Lung (tissue), 11 donors: ENCODE measurements at regions not wholly inside any gene's neighbourhood (a gene's known extent, or its start where the extent isn't known, plus 50 kb on each side); places are given as distances from the start of the nearest gene placed in this dataset.

ENCODE experiments used
- ATAC-seq: fragments of 200-7000 bp; cut with Tn5 transposase; one replicate; pipeline ENCODE4 v1.9.1; 2020; ENCODE audit warnings: moderate number of reproducible peaks; ENCODE audit not compliant: insufficient read depth, low FRiP score
- DNase-seq, 3 donors: peaks; one replicate each; pipeline ENCODE4 v3.0.0-alpha.2; 2013 to 2017
- H3K27ac ChIP-seq, 2 donors: one replicate each; pipeline ENCODE4 v1.5.1; 2013; ENCODE audit warnings: mild to moderate bottlenecking in 2 of 2, moderate library complexity in 2 of 2, control low read depth in 1 of 2, inconsistent platforms in 1 of 2, low read depth in 1 of 2, low read length in 1 of 2
- H3K27me3 ChIP-seq, 3 donors: one replicate each; pipeline ENCODE4 v1.5.1; 2013; ENCODE audit warnings: low read length in 2 of 3; ENCODE audit not compliant: control insufficient read depth in 3 of 3, insufficient read depth in 3 of 3
- H3K36me3 ChIP-seq, 4 donors: one replicate each; pipeline ENCODE4 v1.5.1; 2013; ENCODE audit warnings: low read length in 4 of 4, mild to moderate bottlenecking in 1 of 4, moderate library complexity in 1 of 4; ENCODE audit not compliant: control insufficient read depth in 4 of 4, insufficient read depth in 4 of 4
- H3K4me1 ChIP-seq, 5 donors: one replicate each; pipeline ENCODE4 v1.5.1; 2013; ENCODE audit warnings: low read length in 5 of 5, mild to moderate bottlenecking in 2 of 5, moderate library complexity in 1 of 5; ENCODE audit not compliant: control insufficient read depth in 5 of 5, insufficient read depth in 5 of 5
- H3K4me3 ChIP-seq: one replicate; pipeline ENCODE4 v1.5.1; 2013; ENCODE audit warnings: mild to moderate bottlenecking, control low read depth, moderate library complexity
- H3K9ac ChIP-seq, 2 donors: one replicate each; pipeline ENCODE4 v1.5.1; 2013; ENCODE audit warnings: low read length in 2 of 2, control low read depth in 1 of 2; ENCODE audit not compliant: insufficient read depth in 1 of 2
- H3K9me3 ChIP-seq, 4 donors: one replicate each; pipeline ENCODE4 v1.5.1; 2013; ENCODE audit warnings: low read length in 3 of 4, mild to moderate bottlenecking in 1 of 4, moderate library complexity in 1 of 4; ENCODE audit not compliant: control insufficient read depth in 4 of 4, insufficient read depth in 3 of 4
- WGBS, 2 donors: extraction: QIAGEN DNeasy Blood & Tissue Kit; methylation state at CpG; one replicate each; pipeline ENCODE4 v1.1.7; 2013; 5-methylcytosine and 5-hydroxymethylcytosine counted together
- TF ChIP-seq, protein P1 (sequence below): IDR thresholded peaks from 2 replicates; pipeline ENCODE4 v1.5.1; 2012; ENCODE audit warnings: mild to moderate bottlenecking; ENCODE audit errors: control extremely low read depth, extremely low read depth
- donor health status: control.
- donor health status: control.
- donor health status: Bipolar disorder and iron deficiency.
- donor health status: healthy.
- donor health status: DM: yes; HTN: yes; CAD: no.

- no peak overlapping the region for H3K9ac ChIP-seq
- H3K4me3 ChIP-seq = no peak overlapping the region
- no peaks in the 10 kb centered on the region for H3K9me3 ChIP-seq
- no peak for DNase-seq
- 89 to 94% methylated on average over 2 of the region's 2 CpGs for WGBS, 2 donors
- H3K4me1 ChIP-seq = peaks cover 0 to 6% (median 0%) of the 10 kb centered on the region in 5 donors
- no peak for ATAC-seq
- no peak overlapping the region for H3K27ac ChIP-seq
- TF ChIP-seq, protein P1, sequence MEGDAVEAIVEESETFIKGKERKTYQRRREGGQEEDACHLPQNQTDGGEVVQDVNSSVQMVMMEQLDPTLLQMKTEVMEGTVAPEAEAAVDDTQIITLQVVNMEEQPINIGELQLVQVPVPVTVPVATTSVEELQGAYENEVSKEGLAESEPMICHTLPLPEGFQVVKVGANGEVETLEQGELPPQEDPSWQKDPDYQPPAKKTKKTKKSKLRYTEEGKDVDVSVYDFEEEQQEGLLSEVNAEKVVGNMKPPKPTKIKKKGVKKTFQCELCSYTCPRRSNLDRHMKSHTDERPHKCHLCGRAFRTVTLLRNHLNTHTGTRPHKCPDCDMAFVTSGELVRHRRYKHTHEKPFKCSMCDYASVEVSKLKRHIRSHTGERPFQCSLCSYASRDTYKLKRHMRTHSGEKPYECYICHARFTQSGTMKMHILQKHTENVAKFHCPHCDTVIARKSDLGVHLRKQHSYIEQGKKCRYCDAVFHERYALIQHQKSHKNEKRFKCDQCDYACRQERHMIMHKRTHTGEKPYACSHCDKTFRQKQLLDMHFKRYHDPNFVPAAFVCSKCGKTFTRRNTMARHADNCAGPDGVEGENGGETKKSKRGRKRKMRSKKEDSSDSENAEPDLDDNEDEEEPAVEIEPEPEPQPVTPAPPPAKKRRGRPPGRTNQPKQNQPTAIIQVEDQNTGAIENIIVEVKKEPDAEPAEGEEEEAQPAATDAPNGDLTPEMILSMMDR = no peak
- no peaks in the 10 kb centered on the region for H3K27me3 ChIP-seq
- H3K36me3 ChIP-seq = no peaks in the 10 kb centered on the region
Measured at GRCh38 chr4:155612074-155612473, 54.6 kb upstream of the GUCY1A1 start.

DNA sequence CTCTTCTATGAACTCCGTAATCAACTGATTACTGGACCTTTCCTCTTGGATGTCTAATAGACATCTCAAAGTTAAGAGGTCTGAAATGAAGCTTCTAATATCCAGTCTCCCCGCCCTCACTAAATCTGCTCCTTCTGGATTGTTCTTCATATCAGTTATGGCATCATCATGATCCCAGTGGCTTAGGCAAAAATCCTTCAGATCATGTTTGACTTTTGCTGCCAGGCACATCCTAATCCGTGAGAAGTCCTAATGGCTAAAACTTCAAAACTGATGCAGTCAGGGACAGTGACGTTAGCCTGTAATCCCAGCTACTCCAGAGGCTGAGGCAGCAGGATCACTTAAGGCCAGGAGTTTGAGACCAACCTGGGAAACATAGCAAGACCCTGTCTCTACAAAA, 55.1 kb upstream of the GUCY1A1 start:
- H3K36me3 ChIP-seq = no peaks in the 10 kb centered on the region
- WGBS, 2 donors = 96 to 97% methylated on average over 4 of the region's 4 CpGs
- H3K27me3 ChIP-seq = no peaks in the 10 kb centered on the region
- no peaks in the 10 kb centered on the region for H3K9me3 ChIP-seq
- H3K4me1 ChIP-seq = peaks cover 0 to 6% (median 0%) of the 10 kb centered on the region in 5 donors
- H3K9ac ChIP-seq = no peak overlapping the region
- no peak overlapping the region for H3K27ac ChIP-seq
- DNase-seq = no peak
- no peak overlapping the region for H3K4me3 ChIP-seq
- TF ChIP-seq, protein P1 = no peak
- no peak for ATAC-seq

GRCh38 chr4:155610143-155610542, 56.5 kb upstream of the GUCY1A1 start:
- WGBS, 2 donors = 85 to 91% methylated on average over 5 of the region's 5 CpGs
- Histone ChIP-seq H3K9ac (no peak overlapping the region), H3K4me3 (no peak overlapping the region), H3K27ac (no peak overlapping the region), H3K9me3 (no peaks in the 10 kb centered on the region), H3K36me3 (no peaks in the 10 kb centered on the region), H3K27me3 (no peaks in the 10 kb centered on the region), H3K4me1 (peaks cover 0 to 6% (median 3%) of the 10 kb centered on the region in 5 donors)
- DNase-seq = no peak
- TF ChIP-seq, protein P1 = no peak
- ATAC-seq = no peak

DNA sequence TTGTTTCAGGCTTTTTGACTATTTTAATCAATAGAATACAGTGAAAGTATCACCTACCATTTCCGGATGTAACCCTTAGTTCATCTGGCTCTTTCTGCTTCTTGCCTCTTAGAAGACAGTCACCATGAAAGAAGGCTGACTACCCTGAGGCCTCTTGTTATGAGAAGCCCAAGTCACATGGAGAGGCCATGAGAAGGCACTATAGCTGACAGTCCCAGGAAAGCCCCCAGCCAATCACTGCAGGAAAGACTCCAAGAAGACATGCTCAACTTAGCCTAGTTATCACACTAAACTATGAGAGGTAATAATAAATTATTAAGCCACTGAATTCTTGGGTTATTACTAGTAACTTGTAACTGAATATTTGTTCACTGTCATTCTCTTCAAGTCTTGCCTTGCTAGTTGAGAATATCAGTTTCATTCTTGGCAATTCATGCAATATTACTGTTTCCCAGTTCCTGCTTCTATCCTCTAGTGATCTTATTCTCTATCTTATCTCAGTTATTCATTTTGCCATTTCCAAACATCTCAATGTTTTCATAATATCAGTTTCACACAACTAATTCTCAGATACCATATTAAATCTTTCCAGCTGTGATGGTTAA, 57.1 kb upstream of the GUCY1A1 start:
- ATAC-seq = no peak
- no peaks in the 10 kb centered on the region for H3K9me3 ChIP-seq
- WGBS, 2 donors = 89 to 92% methylated on average over 1 of the region's 1 CpG
- no peaks in the 10 kb centered on the region for H3K27me3 ChIP-seq
- DNase-seq = no peak
- TF ChIP-seq, protein P1 = no peak
- no peak overlapping the region for H3K9ac ChIP-seq
- H3K4me3 ChIP-seq = no peak overlapping the region
- H3K27ac ChIP-seq = no peak overlapping the region
- H3K36me3 ChIP-seq = no peaks in the 10 kb centered on the region
- H3K4me1 ChIP-seq = peaks cover 0 to 11% (median 5%) of the 10 kb centered on the region in 5 donors
